HG03095 (cell line): ENCODE measurements at regions not wholly inside any gene's neighbourhood (a gene's known extent, or its start where the extent isn't known, plus 50 kb on each side); places are given as distances from the start of the nearest gene placed in this dataset.
"Not testable (repeated sequence)": the region's sequence is repeated elsewhere in the genome, so short reads cannot be mapped to it uniquely, and the experiment has no call there.

Experiments used
- ATAC-seq: cut with Tn5 transposase; IDR thresholded peaks from one replicate; pipeline ENCODE4 v1.9.1; 2021; ENCODE audit warnings: moderate library complexity; ENCODE audit not compliant: unreplicated experiment

DNA sequence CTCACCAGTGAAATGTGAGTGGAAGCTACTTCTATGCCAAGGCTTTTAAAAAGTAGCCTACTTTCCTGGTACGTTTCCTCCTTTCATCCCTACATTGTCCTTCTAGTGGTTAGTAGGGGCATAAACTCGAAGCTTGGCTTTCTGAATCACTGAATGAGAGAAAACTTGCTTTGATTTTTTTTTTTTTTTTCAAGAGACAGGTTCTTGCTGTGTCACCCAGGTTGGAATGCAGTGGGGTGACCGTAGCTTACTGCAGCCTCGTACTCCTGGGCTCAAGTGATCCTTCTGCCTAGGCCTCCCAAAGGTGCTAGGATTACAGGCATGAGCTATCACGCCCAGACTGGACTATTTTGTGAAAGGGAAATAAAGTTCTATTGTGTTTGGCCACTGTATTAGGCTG, 89.1 kb upstream of the IGFBP7 start:
- no peak for ATAC-seq

GRCh38 chr4:57195622-57196021, 85.4 kb upstream of the IGFBP7 start:
- ATAC-seq: no peak

DNA sequence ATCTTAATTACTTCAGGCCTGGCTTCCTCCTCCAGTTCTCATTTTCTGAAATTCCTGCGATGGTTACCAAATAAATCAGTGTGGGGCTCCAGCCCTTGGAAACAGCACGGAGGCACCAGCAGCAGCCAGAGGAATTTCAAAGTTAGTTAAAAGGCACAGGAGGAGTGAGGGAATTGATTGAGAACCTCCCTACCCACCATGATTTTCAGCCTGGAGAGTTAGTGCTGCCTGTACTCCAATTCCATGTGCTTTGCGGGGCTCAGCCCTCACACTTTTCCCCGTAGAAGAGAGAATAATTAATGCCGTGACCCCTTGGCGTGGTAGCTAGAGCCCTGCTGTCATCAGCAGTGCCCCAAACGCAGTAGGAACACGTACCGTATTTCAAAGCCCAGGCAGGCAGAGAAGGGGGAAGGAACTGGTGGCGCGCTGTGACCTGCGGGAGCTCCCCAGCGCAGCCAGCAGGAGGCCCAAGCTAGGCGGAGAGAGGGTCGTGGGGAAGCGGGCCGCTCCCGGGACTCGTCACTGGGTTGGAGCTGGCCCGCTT, 84.0 kb upstream of the IGFBP7 start:
- ATAC-seq: no peak

DNA sequence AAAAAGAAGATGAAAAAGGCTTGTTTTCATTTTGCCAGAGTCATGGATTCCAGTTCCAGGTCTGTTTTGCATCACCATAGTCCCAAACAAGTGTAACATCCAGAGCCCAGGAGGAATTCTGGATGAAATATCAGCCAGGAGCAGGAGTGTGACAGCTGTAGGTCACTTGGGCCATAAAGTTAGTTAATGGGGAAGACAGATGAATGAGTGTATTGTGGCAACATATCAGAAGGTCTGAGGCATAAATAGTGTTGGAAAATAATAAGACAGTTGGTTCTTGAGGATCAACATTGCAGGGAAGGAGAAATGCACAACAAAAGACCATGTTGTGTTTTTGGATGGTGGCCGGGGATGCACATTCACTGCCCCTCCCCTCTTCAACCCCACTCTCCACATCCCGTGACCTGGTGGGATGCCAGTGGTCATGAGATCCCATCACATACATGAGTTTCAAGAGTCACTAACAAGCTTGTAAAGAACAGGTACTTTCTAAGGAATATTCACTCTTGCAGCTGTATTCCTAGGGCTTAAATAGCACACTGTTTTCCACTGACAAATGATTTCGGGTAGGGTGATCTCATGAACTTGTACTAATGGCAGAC, 83.1 kb upstream of the IGFBP7 start:
- ATAC-seq: no peak

- ATAC-seq: no peak
Measured at GRCh38 chr4:57191523-57192034, 81.4 kb upstream of the IGFBP7 start.

DNA sequence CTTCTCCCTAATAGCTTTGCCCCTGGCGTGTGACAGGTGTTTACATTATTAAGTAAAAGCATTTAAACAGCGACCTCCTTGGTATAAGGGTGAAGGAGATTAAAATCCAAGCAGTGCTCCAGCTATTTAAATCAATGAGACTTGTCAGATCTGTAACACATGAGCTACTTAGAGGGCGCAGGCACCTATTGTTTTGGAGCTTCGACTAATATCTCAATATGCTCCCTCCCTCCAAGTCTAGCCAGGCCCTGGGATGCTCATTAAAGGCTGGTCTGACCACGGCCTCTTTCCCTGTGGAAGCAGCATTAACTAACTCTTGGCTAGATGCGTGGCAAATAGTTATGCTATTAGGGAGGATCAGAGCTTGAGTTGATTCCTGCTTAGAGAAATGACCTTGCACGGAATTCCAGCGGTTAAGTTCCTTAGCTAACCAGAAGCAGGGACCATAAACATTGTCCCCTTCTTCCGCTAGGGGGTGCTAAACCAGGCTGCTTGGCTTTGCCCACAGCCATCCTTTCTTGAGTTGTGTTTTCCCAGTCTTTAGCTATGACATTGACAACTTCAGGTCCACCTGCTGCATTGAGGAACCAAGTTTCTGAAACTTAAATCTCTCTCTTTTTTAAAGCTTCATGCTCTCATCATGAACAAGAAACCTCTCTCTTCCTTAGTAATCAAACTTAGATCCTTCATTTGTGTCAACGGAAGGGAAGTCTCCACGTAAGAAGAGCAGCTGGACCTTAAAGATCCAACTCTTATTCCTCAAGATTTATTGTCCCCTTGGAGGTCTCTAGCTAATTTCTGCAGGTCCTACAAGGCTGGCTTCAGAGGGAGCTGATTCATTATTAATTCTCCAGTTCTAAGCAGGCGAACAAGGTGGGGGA, 80.7 kb upstream of the IGFBP7 start:
- no peak for ATAC-seq

GRCh38 chr4:57187246-57187645, 77.1 kb upstream of the IGFBP7 start:
- ATAC-seq: no peak

DNA sequence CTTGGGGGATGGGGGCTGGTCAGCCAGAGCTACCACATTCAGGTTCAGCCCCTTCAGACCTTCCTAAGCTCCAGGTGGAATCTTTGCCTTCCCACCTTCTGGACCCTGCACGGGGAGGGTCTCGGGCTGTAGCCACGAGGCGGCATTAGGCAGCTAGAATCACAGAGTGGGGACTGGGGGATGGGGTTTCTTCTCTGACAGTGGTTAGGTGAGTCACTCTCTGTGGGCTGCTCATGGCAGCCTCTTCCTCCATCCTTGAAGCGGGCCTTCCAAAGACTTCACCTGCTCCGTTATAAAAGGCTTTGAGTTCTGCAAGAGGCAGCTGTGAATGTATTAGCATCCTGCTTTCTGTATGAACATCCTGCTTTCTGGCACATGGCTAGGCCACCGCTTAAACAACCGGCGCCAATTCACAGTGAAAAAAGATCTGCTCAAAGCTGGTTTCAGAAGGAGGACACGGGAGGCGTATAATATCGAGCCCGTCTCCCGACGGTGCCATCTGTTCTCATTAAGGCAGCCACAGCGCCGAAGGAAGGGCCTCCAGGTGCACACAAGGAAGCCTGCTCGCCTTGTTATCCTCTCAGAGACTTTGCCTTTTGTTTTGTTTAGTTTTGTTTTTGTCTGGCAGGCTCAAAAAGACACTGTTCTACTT, 74.3 kb upstream of the IGFBP7 start:
- no peak for ATAC-seq

- no peak for ATAC-seq
Measured at GRCh38 chr4:57182132-57182874, 72.1 kb upstream of the IGFBP7 start.

DNA sequence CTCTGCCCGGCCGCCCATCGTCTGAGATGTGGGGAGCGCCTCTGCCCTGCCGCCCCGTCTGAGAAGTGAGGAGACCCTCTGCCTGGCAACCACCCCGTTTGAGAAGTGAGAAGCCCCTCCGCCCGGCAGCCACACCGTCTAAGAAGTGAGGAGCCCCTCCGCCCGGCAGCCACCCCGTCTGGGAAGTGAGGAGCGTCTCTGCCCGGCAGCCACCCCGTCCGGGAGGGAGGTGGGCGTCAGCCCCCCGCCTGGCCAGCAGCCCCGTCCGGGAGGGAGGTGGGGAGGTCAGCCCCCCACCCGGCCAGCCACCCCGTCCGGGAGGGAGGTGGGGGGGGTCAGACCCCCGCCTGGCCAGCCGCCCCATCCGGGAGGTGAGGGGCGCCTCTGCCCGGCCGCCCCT, 63.0 kb upstream of the IGFBP7 start:
- not testable (repeated sequence) for ATAC-seq

- ATAC-seq: no peak
Measured at GRCh38 chr4:57172065-57172464, 61.9 kb upstream of the IGFBP7 start.

DNA sequence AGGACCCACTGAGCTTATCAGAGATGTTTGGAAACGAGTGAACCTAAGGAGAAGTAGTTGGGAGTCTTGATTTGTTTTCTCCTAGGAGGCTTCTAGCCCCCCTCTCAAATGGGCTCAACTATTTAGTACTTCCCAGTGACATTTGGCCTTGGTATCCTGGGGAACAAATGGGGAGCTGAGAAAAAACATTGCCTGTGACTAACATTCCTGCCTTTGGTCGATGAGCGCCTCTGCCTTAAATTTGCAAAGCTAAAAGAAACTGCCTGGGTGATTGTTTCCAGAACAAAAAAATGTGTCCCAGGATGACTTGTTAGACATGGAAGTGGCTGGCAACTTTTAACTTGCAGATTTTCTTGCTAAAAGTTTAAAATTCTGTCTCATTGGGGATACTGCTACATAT, 58.8 kb upstream of the IGFBP7 start:
- ATAC-seq: no peak

DNA sequence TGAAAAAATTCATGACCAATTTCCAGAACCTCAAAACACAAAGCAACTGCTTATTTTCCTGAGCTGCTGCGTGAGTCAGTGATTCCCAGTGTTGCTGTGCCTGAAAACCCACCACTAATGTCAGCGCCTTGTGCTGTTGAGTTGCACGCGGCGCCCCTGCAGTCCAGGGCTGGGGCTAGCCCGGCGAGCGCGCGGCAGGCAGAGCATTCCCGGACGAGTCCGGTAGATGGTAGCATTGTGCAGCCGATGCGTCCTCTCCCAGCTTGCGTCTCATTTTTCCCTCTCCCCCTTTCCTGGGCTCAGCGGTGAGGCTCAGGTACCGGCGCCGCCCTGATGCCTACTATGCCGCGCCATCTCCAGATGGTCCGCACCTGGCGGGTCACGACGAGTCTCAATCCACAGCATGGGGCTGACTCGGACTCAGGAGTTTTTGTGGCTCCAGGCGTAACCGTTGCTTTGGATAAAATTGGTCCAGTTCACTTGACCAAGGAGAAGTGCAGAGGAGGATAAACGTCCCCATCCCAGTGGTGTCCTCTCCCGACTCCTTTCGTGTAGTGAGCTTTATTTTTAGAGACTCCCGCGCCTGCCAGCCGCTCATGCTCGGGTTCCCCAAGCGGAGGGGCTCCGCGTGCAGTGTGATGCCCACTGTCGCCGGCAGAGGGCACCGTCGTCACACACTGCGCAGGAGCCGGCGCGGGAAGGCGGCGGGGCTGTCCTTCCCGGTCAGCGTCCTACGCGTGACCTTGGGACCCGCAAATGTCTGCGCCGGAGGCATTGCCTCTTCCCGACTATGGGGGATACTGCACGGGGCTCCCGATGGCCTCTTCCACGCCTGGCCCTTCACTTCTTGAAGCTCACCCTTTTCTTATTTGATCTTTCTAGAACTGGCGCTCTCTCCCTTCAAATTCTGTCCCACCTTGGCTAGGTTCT, 53.6 kb upstream of the IGFBP7 start:
- ATAC-seq: peak; percentile 97

DNA sequence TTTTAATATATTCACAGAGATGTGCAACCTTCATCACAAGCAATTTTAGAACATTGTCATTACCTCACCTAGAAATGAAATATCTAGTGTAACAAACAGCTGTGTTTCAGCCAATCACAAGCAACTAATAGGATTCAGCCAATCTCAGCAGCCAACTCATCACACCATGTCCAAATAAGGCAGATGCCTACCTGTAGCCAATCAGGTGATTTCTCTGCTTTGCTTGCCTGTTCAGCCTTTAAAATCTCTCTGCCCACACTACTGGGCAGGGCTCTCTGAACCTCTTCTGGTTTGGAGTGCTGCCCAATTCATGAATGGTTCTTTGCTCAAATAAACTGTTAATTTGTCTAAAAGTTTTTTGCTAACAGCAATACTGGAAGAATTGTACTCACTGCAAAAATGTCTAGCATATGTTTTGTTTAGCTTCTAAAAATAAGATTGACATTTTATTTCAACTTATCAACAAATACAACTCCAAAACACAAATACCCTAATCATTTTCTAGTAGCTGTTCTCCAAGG, 52.4 kb upstream of the IGFBP7 start:
- ATAC-seq: no peak
